HepG2 (cell line): ENCODE measurements at regions not wholly inside any gene's neighbourhood (a gene's known extent, or its start where the extent isn't known, plus 50 kb on each side); places are given as distances from the start of the nearest gene placed in this dataset.

Experiments
- RFX5 ChIP-seq: IDR thresholded peaks from 2 replicates; pipeline ENCODE4 v1.6.1; 2011; ENCODE audit warnings: low read depth, low read length, improper control_type of control experiment
- TCF12 ChIP-seq, 2 experiments: fragments of 450-650 bp in 1 of 2; sonication (generic) in 1 of 2; formaldehyde crosslinking in 1 of 2; IDR thresholded peaks; 2 replicates each; pipeline versions ENCODE4 v1.6.1 to v1.8.0; 2017 to 2022; ENCODE audit warnings: antibody characterized with exemption in 1 of 2, mild to moderate bottlenecking in 1 of 2, missing genetic modification reagents in 1 of 2, moderate library complexity in 1 of 2
- ZNF17 ChIP-seq: sonication (generic); formaldehyde crosslinking; IDR thresholded peaks from 2 replicates; pipeline ENCODE4 v1.5.0; 2020; ENCODE audit warnings: mild to moderate bottlenecking, missing genetic modification reagents
- TF ChIP-seq, protein P1 (sequence below): sonication (generic); formaldehyde crosslinking; IDR thresholded peaks from 2 replicates; pipeline ENCODE4 v1.5.0; 2020; ENCODE audit warnings: mild to moderate bottlenecking, missing genetic modification reagents, moderate library complexity

DNA sequence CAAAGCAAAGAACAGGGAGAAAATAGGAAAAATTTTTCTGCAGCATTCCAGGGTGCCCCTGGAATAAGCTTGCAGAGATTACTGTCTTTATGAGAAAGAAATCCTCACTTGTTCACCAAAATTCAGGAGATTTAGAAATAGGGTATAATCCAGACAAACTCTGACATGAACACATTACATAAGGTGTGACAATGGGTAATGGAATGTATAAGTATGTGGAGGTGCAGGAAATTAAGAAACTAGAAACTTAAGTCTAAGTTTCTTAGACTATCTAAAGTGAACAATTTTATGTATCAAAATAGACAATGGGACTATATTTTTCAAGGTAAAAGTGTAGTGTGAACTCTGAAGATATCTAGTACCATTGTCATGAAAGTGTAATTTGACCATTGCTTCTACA lies 140.0 kb upstream of the KITLG start:
- TF ChIP-seq, protein P1, sequence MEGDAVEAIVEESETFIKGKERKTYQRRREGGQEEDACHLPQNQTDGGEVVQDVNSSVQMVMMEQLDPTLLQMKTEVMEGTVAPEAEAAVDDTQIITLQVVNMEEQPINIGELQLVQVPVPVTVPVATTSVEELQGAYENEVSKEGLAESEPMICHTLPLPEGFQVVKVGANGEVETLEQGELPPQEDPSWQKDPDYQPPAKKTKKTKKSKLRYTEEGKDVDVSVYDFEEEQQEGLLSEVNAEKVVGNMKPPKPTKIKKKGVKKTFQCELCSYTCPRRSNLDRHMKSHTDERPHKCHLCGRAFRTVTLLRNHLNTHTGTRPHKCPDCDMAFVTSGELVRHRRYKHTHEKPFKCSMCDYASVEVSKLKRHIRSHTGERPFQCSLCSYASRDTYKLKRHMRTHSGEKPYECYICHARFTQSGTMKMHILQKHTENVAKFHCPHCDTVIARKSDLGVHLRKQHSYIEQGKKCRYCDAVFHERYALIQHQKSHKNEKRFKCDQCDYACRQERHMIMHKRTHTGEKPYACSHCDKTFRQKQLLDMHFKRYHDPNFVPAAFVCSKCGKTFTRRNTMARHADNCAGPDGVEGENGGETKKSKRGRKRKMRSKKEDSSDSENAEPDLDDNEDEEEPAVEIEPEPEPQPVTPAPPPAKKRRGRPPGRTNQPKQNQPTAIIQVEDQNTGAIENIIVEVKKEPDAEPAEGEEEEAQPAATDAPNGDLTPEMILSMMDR (CRISPR knock-in tag), result no peak
- TF ChIP-seq ZNF17 (CRISPR knock-in tag), result no peak
- no peak for TF ChIP-seq RFX5
- TF ChIP-seq TCF12 (IDR thresholded peaks at IDR 0.05), result no peak
- TF ChIP-seq TCF12 (CRISPR knock-in tag; IDR thresholded peaks at IDR 0.05), result no peak
